Glutamatergic neuron (in vitro differentiated cells): ENCODE measurements at regions not wholly inside any gene's neighbourhood (a gene's known extent, or its start where the extent isn't known, plus 50 kb on each side); places are given as distances from the start of the nearest gene placed in this dataset.

ENCODE experiments used
- DNase-seq: peaks from one replicate; pipeline ENCODE4 v3.0.0; 2022
- H3K27ac Mint-ChIP-seq: one replicate; pipeline ENCODE4 v1.8.0; 2020; ENCODE audit warnings: mild to moderate bottlenecking, mixed read lengths, inconsistent platforms; ENCODE audit not compliant: unreplicated experiment
- H3K27me3 Mint-ChIP-seq: one replicate; pipeline ENCODE4 v1.8.0; 2020; ENCODE audit warnings: mild to moderate bottlenecking, moderate library complexity, mixed read lengths, inconsistent platforms; ENCODE audit not compliant: unreplicated experiment
- H3K36me3 Mint-ChIP-seq: one replicate; pipeline ENCODE4 v1.8.0; 2020; ENCODE audit warnings: mild to moderate bottlenecking, mixed read lengths, inconsistent platforms; ENCODE audit not compliant: unreplicated experiment
- H3K4me1 Mint-ChIP-seq: one replicate; pipeline ENCODE4 v1.8.0; 2020; ENCODE audit warnings: mild to moderate bottlenecking, low read depth, mixed read lengths, inconsistent platforms; ENCODE audit not compliant: unreplicated experiment
- H3K4me3 Mint-ChIP-seq: one replicate; pipeline ENCODE4 v1.8.0; 2020; ENCODE audit warnings: mild to moderate bottlenecking, mixed read lengths, inconsistent platforms; ENCODE audit not compliant: unreplicated experiment
- H3K9me3 Mint-ChIP-seq: one replicate; pipeline ENCODE4 v1.8.0; 2020; ENCODE audit warnings: mild to moderate bottlenecking, moderate library complexity, mixed read lengths, inconsistent platforms; ENCODE audit not compliant: unreplicated experiment
- TF ChIP-seq, protein P1 (sequence below): fragments of 200-600 bp; sonication (generic); IDR thresholded peaks from one replicate; pipeline ENCODE4 v1.5.0; 2021; ENCODE audit not compliant: partially characterized antibody, unreplicated experiment

- H3K9me3 Mint-ChIP-seq = no peaks in the 10 kb centered on the region
- H3K36me3 Mint-ChIP-seq = peaks cover 4% of the 10 kb centered on the region
- H3K27me3 Mint-ChIP-seq = no peaks in the 10 kb centered on the region
- DNase-seq = no peak
- TF ChIP-seq, protein P1, sequence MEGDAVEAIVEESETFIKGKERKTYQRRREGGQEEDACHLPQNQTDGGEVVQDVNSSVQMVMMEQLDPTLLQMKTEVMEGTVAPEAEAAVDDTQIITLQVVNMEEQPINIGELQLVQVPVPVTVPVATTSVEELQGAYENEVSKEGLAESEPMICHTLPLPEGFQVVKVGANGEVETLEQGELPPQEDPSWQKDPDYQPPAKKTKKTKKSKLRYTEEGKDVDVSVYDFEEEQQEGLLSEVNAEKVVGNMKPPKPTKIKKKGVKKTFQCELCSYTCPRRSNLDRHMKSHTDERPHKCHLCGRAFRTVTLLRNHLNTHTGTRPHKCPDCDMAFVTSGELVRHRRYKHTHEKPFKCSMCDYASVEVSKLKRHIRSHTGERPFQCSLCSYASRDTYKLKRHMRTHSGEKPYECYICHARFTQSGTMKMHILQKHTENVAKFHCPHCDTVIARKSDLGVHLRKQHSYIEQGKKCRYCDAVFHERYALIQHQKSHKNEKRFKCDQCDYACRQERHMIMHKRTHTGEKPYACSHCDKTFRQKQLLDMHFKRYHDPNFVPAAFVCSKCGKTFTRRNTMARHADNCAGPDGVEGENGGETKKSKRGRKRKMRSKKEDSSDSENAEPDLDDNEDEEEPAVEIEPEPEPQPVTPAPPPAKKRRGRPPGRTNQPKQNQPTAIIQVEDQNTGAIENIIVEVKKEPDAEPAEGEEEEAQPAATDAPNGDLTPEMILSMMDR = no peak
- H3K4me3 Mint-ChIP-seq = no peak overlapping the region
- no peaks in the 10 kb centered on the region for H3K4me1 Mint-ChIP-seq
- no peak overlapping the region for H3K27ac Mint-ChIP-seq
Measured at GRCh38 chr6:10163203-10163962, 251.5 kb downstream of the TFAP2A start.

DNA sequence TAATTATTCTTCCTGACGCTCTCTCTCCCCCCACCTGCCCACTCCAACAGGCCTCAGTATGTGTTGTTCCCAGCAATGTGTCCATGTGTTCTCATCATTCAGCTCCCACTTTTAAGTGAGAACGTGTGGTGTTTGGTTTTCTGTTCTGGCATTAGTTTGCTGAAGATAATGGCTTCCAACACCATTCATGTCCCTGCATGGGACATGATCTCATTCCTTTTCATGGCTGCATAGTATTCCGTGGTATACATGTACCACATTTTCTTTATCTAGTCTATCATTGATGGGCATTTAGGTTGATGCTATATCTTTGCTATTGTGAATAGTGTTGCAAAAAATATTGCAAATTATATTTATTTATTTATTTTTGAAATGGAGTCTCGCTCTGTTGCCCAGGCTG, 258.0 kb downstream of the TFAP2A start:
- H3K4me3 Mint-ChIP-seq = no peak overlapping the region
- DNase-seq = no peak
- H3K9me3 Mint-ChIP-seq = no peaks in the 10 kb centered on the region
- no peaks in the 10 kb centered on the region for H3K4me1 Mint-ChIP-seq
- peaks cover 4% of the 10 kb centered on the region for H3K36me3 Mint-ChIP-seq
- TF ChIP-seq, protein P1 = no peak
- H3K27me3 Mint-ChIP-seq = no peaks in the 10 kb centered on the region
- no peak overlapping the region for H3K27ac Mint-ChIP-seq

DNA sequence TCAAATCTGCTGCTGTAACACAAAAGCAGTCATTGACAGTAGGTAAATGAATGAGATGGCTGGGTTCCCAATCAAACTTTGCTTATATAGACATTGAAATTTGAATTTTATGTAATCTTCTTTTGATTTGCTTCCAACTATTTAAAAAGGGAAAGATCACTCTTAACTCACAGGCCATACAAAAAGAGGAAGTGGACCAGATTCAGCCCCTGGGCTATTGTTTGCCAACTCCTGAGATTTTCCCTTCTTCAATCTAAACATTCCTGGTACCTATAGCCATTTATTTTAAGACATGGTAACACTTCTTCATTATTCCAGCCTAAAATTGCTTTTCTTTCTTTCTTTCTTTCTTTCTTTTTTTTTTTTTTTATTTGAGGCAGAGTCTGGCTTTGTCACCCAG, 260.6 kb downstream of the TFAP2A start:
- TF ChIP-seq, protein P1 = no peak
- Mint-ChIP-seq H3K36me3 (no peaks in the 10 kb centered on the region), H3K27ac (no peak overlapping the region), H3K4me3 (no peak overlapping the region), H3K27me3 (no peaks in the 10 kb centered on the region), H3K9me3 (no peaks in the 10 kb centered on the region), H3K4me1 (peaks cover 12% of the 10 kb centered on the region)
- DNase-seq = no peak

- no peak overlapping the region for H3K27ac Mint-ChIP-seq
- TF ChIP-seq, protein P1 = no peak
- H3K9me3 Mint-ChIP-seq = no peaks in the 10 kb centered on the region
- DNase-seq = no peak
- no peaks in the 10 kb centered on the region for H3K36me3 Mint-ChIP-seq
- H3K27me3 Mint-ChIP-seq = no peaks in the 10 kb centered on the region
- H3K4me3 Mint-ChIP-seq = no peak overlapping the region
- peaks cover 12% of the 10 kb centered on the region for H3K4me1 Mint-ChIP-seq
Measured at GRCh38 chr6:10151144-10151915, 263.5 kb downstream of the TFAP2A start.

DNA sequence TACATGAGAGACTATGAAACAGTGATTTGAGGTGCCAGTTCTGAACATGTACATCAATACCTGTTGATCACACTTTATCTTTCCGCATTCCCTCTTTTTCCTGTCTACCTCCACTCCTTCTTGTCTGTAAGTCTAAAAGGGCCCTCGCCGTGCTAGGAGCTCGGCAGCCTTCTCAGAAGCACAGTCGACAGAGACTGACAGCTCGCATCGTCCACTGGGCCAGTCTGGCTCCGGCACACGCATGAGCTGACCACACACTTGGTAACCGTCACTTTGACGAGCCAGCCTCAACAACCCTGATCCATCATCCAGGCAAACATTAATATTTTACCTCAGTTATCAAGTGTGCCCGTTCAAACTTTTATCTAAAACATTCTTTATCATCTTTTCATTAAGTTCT, 265.3 kb downstream of the TFAP2A start:
- Mint-ChIP-seq H3K4me3 (no peak overlapping the region), H3K27me3 (no peaks in the 10 kb centered on the region), H3K36me3 (no peaks in the 10 kb centered on the region), H3K9me3 (no peaks in the 10 kb centered on the region), H3K4me1 (peaks cover 12% of the 10 kb centered on the region), H3K27ac (no peak overlapping the region)
- no peak for DNase-seq
- TF ChIP-seq, protein P1 = no peak
